PFSK-1 (cell line): ENCODE measurements at regions not wholly inside any gene's neighbourhood (a gene's known extent, or its start where the extent isn't known, plus 50 kb on each side); places are given as distances from the start of the nearest gene placed in this dataset.
A peak's percentile ranks its signal among the peaks of the same experiment; 100 is the strongest.

Experiments
- FOXP2 ChIP-seq: optimal IDR thresholded peaks from 2 replicates; pipeline ENCODE3; 2011; ENCODE audit warnings: borderline replicate concordance, control low read depth, inconsistent platforms; ENCODE audit not compliant: insufficient read depth; ENCODE audit errors: extremely low read length, extremely low read depth
- POLR2AphosphoS5 ChIP-seq: IDR thresholded peaks from 2 replicates; pipeline ENCODE4 v1.6.1; 2012; ENCODE audit warnings: low read depth, mild to moderate bottlenecking, control low read depth, low read length, moderate library complexity
- REST ChIP-seq, 2 experiments: IDR thresholded peaks; 2 replicates each; pipeline versions ENCODE4 v1.6.1 to v1.8.0; 2011 to 2012; ENCODE audit warnings: low read depth in 2 of 2, low read length in 2 of 2, control low read depth in 1 of 2, inconsistent platforms in 1 of 2, mild to moderate bottlenecking in 1 of 2, moderate library complexity in 1 of 2; ENCODE audit not compliant: insufficient read depth in 1 of 2
- SIN3A ChIP-seq: IDR thresholded peaks from 2 replicates; pipeline ENCODE4 v1.6.1; 2012; ENCODE audit warnings: mild to moderate bottlenecking, low read length, moderate library complexity, borderline replicate concordance; ENCODE audit not compliant: insufficient read depth
- TAF1 ChIP-seq: IDR thresholded peaks from 2 replicates; pipeline ENCODE4 v1.6.1; 2012; ENCODE audit warnings: low read length, control low read depth, borderline replicate concordance; ENCODE audit not compliant: insufficient read depth

GRCh38 chr2:223486751-223487150 lies 115.4 kb downstream of the SCG2 start:
- TF ChIP-seq SIN3A (no peak), FOXP2 (no peak), TAF1 (no peak), REST (IDR thresholded peaks at IDR 0.05; ENCODE audit: insufficient read depth in 1 of 2, low read depth in 2 of 2, low read length in 2 of 2) (no peak), POLR2AphosphoS5 (no peak)

GRCh38 chr2:223487214-223487846 lies 114.8 kb downstream of the SCG2 start:
- TF ChIP-seq FOXP2 (no peak), TAF1 (no peak), SIN3A (no peak), REST (IDR thresholded peaks at IDR 0.05; ENCODE audit: insufficient read depth in 1 of 2, low read depth in 2 of 2, low read length in 2 of 2) (no peak), POLR2AphosphoS5 (no peak)

GRCh38 chr2:223488814-223489213 lies 113.3 kb downstream of the SCG2 start:
- TF ChIP-seq TAF1 = no peak
- 0 out of 2 replicates have a peak, but pooled peaks have one; percentile 29 for TF ChIP-seq SIN3A

- TF ChIP-seq TAF1 (no peak), REST (IDR thresholded peaks at IDR 0.05; ENCODE audit: insufficient read depth in 1 of 2, low read depth in 2 of 2, low read length in 2 of 2) (no peak), FOXP2 (no peak), SIN3A (no peak), POLR2AphosphoS5 (no peak)
Measured at GRCh38 chr2:223494496-223494895, 107.7 kb downstream of the SCG2 start.

GRCh38 chr2:223494942-223495341 lies 107.2 kb downstream of the SCG2 start:
- TF ChIP-seq SIN3A (no peak), FOXP2 (no peak), REST (IDR thresholded peaks at IDR 0.05; ENCODE audit: insufficient read depth in 1 of 2, low read depth in 2 of 2, low read length in 2 of 2) (no peak)
